ENCODE measurements at regions not wholly inside any gene's neighbourhood (a gene's known extent, or its start where the extent isn't known, plus 50 kb on each side); places are given as distances from the start of the nearest gene placed in this dataset.

- no peak for ATAC-seq (replicated peaks)
- no peak overlapping the region for H3K4me3 Mint-ChIP-seq
- H3K27ac Mint-ChIP-seq: no peak overlapping the region
- H3K36me3 Mint-ChIP-seq (ENCODE audit: insufficient read depth): no peaks in the 10 kb centered on the region
- DNase-seq: no peak
- H3K9me3 Mint-ChIP-seq: no peaks in the 10 kb centered on the region
- peaks cover 0 to 1% of the 10 kb centered on the region in 2 donors for H3K4me1 Mint-ChIP-seq (ENCODE audit: low read depth in 2 of 2)
- H3K27me3 Mint-ChIP-seq: peaks cover 56 to 87% of the 10 kb centered on the region in 2 donors
Observed at GRCh38 chr17:36825113-36825512, 112.2 kb upstream of the LHX1 start.

GRCh38 chr17:36825521-36825920 is 111.8 kb upstream of the LHX1 start:
- Mint-ChIP-seq H3K36me3 (ENCODE audit: insufficient read depth) (no peaks in the 10 kb centered on the region), H3K4me3 (no peak overlapping the region), H3K9me3 (no peaks in the 10 kb centered on the region), H3K27ac (no peak overlapping the region), H3K27me3 (peaks cover 55 to 83% of the 10 kb centered on the region in 2 donors), H3K4me1 (ENCODE audit: low read depth in 2 of 2) (peaks cover 0 to 1% of the 10 kb centered on the region in 2 donors)
- DNase-seq (no peak), ATAC-seq (replicated peaks) (no peak)

GRCh38 chr17:36825951-36826350 is 111.3 kb upstream of the LHX1 start:
- H3K9me3 Mint-ChIP-seq: no peaks in the 10 kb centered on the region
- peaks cover 50 to 79% of the 10 kb centered on the region in 2 donors for H3K27me3 Mint-ChIP-seq
- H3K27ac Mint-ChIP-seq: no peak overlapping the region
- ATAC-seq (replicated peaks) (no peak), DNase-seq (no peak)
- H3K4me1 Mint-ChIP-seq (ENCODE audit: low read depth in 2 of 2): peaks cover 0 to 1% of the 10 kb centered on the region in 2 donors
- no peaks in the 10 kb centered on the region for H3K36me3 Mint-ChIP-seq (ENCODE audit: insufficient read depth)
- no peak overlapping the region for H3K4me3 Mint-ChIP-seq

- DNase-seq (no peak), ATAC-seq (replicated peaks) (no peak)
- Mint-ChIP-seq H3K4me1 (ENCODE audit: low read depth in 2 of 2) (peaks cover 0 to 1% of the 10 kb centered on the region in 2 donors), H3K27ac (no peak overlapping the region), H3K4me3 (no peak overlapping the region), H3K9me3 (no peaks in the 10 kb centered on the region), H3K36me3 (ENCODE audit: insufficient read depth) (no peaks in the 10 kb centered on the region), H3K27me3 (peaks cover 39 to 68% of the 10 kb centered on the region in 2 donors)
Observed at GRCh38 chr17:36827081-36827480, 110.2 kb upstream of the LHX1 start.

- peaks cover 0 to 1% of the 10 kb centered on the region in 2 donors for H3K4me1 Mint-ChIP-seq (ENCODE audit: low read depth in 2 of 2)
- no peak overlapping the region for H3K4me3 Mint-ChIP-seq
- DNase-seq (no peak), ATAC-seq (replicated peaks) (no peak)
- peaks cover 32 to 47% of the 10 kb centered on the region in 2 donors for H3K27me3 Mint-ChIP-seq
- H3K36me3 Mint-ChIP-seq (ENCODE audit: insufficient read depth): no peaks in the 10 kb centered on the region
- H3K9me3 Mint-ChIP-seq: no peaks in the 10 kb centered on the region
- no peak overlapping the region for H3K27ac Mint-ChIP-seq
Observed at GRCh38 chr17:36829676-36830075, 107.6 kb upstream of the LHX1 start.

- no peak for DNase-seq
- no peak for ATAC-seq (replicated peaks)
- no peak overlapping the region for H3K27ac Mint-ChIP-seq
- H3K4me1 Mint-ChIP-seq (ENCODE audit: low read depth in 2 of 2): no peaks in the 10 kb centered on the region
- no peak overlapping the region for H3K4me3 Mint-ChIP-seq
- no peaks in the 10 kb centered on the region for H3K9me3 Mint-ChIP-seq
- no peaks in the 10 kb centered on the region for H3K36me3 Mint-ChIP-seq (ENCODE audit: insufficient read depth)
- H3K27me3 Mint-ChIP-seq: peaks cover 1 to 20% of the 10 kb centered on the region in 2 donors
Observed at GRCh38 chr17:36833279-36833678, 104.0 kb upstream of the LHX1 start.

GRCh38 chr17:36835036-36835435 is 102.2 kb upstream of the LHX1 start:
- no peak overlapping the region for H3K4me3 Mint-ChIP-seq
- no peaks in the 10 kb centered on the region for H3K36me3 Mint-ChIP-seq (ENCODE audit: insufficient read depth)
- no peaks in the 10 kb centered on the region for H3K4me1 Mint-ChIP-seq (ENCODE audit: low read depth in 2 of 2)
- ATAC-seq (replicated peaks) (no peak), DNase-seq (no peak)
- H3K9me3 Mint-ChIP-seq: no peaks in the 10 kb centered on the region
- no peak overlapping the region for H3K27ac Mint-ChIP-seq
- H3K27me3 Mint-ChIP-seq: peaks cover 0 to 16% of the 10 kb centered on the region in 2 donors

- Mint-ChIP-seq H3K36me3 (ENCODE audit: insufficient read depth) (no peaks in the 10 kb centered on the region), H3K9me3 (no peaks in the 10 kb centered on the region), H3K27ac (no peak overlapping the region), H3K27me3 (peaks cover 0 to 16% of the 10 kb centered on the region in 2 donors), H3K4me3 (no peak overlapping the region), H3K4me1 (ENCODE audit: low read depth in 2 of 2) (no peaks in the 10 kb centered on the region)
- ATAC-seq (replicated peaks) (no peak), DNase-seq (no peak)
Observed at GRCh38 chr17:36837195-36837938, 99.9 kb upstream of the LHX1 start.

- DNase-seq (no peak), ATAC-seq (replicated peaks) (no peak)
- Mint-ChIP-seq H3K27me3 (peaks cover 0 to 16% of the 10 kb centered on the region in 2 donors), H3K9me3 (no peaks in the 10 kb centered on the region), H3K4me3 (no peak overlapping the region), H3K4me1 (ENCODE audit: low read depth in 2 of 2) (no peaks in the 10 kb centered on the region), H3K36me3 (ENCODE audit: insufficient read depth) (no peaks in the 10 kb centered on the region), H3K27ac (no peak overlapping the region)
Observed at GRCh38 chr17:36837939-36838272, 99.4 kb upstream of the LHX1 start.

GRCh38 chr17:36839256-36839655 is 98.0 kb upstream of the LHX1 start:
- no peaks in the 10 kb centered on the region for H3K4me1 Mint-ChIP-seq (ENCODE audit: low read depth in 2 of 2)
- H3K36me3 Mint-ChIP-seq (ENCODE audit: insufficient read depth): no peaks in the 10 kb centered on the region
- DNase-seq (no peak), ATAC-seq (replicated peaks) (no peak)
- peaks cover 7 to 25% of the 10 kb centered on the region in 2 donors for H3K27me3 Mint-ChIP-seq
- no peak overlapping the region for H3K4me3 Mint-ChIP-seq
- no peak overlapping the region for H3K27ac Mint-ChIP-seq
- no peaks in the 10 kb centered on the region for H3K9me3 Mint-ChIP-seq

- no peaks in the 10 kb centered on the region for H3K9me3 Mint-ChIP-seq
- H3K36me3 Mint-ChIP-seq (ENCODE audit: insufficient read depth): no peaks in the 10 kb centered on the region
- no peak overlapping the region for H3K27ac Mint-ChIP-seq
- no peaks in the 10 kb centered on the region for H3K4me1 Mint-ChIP-seq (ENCODE audit: low read depth in 2 of 2)
- H3K4me3 Mint-ChIP-seq: no peak overlapping the region
- ATAC-seq (replicated peaks) (no peak), DNase-seq (no peak)
- peaks cover 17 to 37% of the 10 kb centered on the region in 2 donors for H3K27me3 Mint-ChIP-seq
Observed at GRCh38 chr17:36840796-36841195, 96.5 kb upstream of the LHX1 start.

GRCh38 chr17:36842231-36842819 is 95.0 kb upstream of the LHX1 start:
- DNase-seq (no peak), ATAC-seq (replicated peaks) (no peak)
- Mint-ChIP-seq H3K4me3 (no peak overlapping the region), H3K27me3 (peaks cover 17 to 45% of the 10 kb centered on the region in 2 donors), H3K9me3 (no peaks in the 10 kb centered on the region), H3K4me1 (ENCODE audit: low read depth in 2 of 2) (no peaks in the 10 kb centered on the region), H3K36me3 (ENCODE audit: insufficient read depth) (no peaks in the 10 kb centered on the region), H3K27ac (no peak overlapping the region)

GRCh38 chr17:36842963-36843558 is 94.2 kb upstream of the LHX1 start:
- DNase-seq: no peak
- Mint-ChIP-seq H3K9me3 (no peaks in the 10 kb centered on the region), H3K27ac (no peak overlapping the region), H3K27me3 (peaks cover 17 to 45% of the 10 kb centered on the region in 2 donors), H3K4me3 (no peak overlapping the region), H3K36me3 (ENCODE audit: insufficient read depth) (no peaks in the 10 kb centered on the region), H3K4me1 (ENCODE audit: low read depth in 2 of 2) (no peaks in the 10 kb centered on the region)
- ATAC-seq (replicated peaks): no peak

- Mint-ChIP-seq H3K27me3 (peaks cover 17 to 45% of the 10 kb centered on the region in 2 donors), H3K4me1 (ENCODE audit: low read depth in 2 of 2) (no peaks in the 10 kb centered on the region), H3K4me3 (no peak overlapping the region), H3K27ac (no peak overlapping the region), H3K36me3 (ENCODE audit: insufficient read depth) (no peaks in the 10 kb centered on the region), H3K9me3 (no peaks in the 10 kb centered on the region)
- DNase-seq (no peak), ATAC-seq (replicated peaks) (no peak)
Observed at GRCh38 chr17:36844013-36844412, 93.3 kb upstream of the LHX1 start.
